ENCODE measurements at regions not wholly inside any gene's neighbourhood (a gene's known extent, or its start where the extent isn't known, plus 50 kb on each side); places are given as distances from the start of the nearest gene placed in this dataset.
A peak's percentile ranks its signal among the peaks of the same experiment; 100 is the strongest.

GRCh38 chr11:28535677-28536076, 427.5 kb downstream of the METTL15 start:
- H3K36me3 Mint-ChIP-seq (ENCODE audit: unreplicated experiment) = no peaks in the 10 kb centered on the region
- H3K4me1 Mint-ChIP-seq (ENCODE audit: low read depth, unreplicated experiment) = no peaks in the 10 kb centered on the region
- H3K9me3 Mint-ChIP-seq (ENCODE audit: unreplicated experiment) = no peaks in the 10 kb centered on the region
- no peak for DNase-seq
- no peak overlapping the region for H3K4me3 Mint-ChIP-seq (ENCODE audit: unreplicated experiment)
- no peak for TF ChIP-seq CTCF (IDR thresholded peaks at IDR 0.05; ENCODE audit: partially characterized antibody, unreplicated experiment)
- H3K27me3 Mint-ChIP-seq (ENCODE audit: unreplicated experiment) = peaks cover 3% of the 10 kb centered on the region
- no peak overlapping the region for H3K27ac Mint-ChIP-seq (ENCODE audit: unreplicated experiment)

DNA sequence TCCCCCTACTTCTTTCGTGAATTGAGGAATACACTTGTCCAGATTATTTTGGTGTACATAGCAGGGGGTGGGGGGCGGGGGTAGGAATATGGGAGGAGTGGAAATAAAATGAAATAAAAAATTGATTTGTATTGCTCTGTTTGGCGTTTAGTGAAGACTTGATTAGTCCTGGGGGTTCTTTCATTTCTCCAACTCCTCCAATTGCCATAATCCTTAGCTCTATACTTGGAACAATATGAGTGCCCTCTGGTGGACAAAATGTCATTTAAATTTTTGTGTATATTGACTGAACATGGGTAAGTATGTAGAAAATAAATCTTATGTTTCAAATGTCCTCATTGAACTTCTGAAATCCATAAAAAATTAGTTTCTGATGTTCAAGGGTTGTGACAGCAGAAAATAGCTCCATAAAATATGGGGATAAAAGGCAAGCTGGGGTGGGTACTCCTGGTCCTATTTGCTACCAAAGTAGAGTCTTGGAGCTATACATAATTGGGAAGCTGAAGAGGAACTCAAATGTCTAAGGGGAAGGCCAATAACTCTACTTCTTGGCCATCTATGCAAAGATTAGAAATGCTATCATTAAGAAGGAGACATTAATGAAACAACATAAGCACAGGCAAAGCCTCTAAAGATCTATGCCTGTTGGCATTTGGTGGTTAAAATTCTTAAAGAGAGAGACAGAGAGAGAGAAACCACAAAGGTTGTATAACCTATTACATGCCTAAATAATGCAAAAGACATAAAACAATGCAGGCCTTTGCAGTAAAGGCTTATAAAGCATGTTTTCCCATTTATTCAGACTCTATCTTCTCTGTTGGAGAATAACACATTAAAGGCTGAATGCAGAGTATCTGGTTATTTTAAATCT, 421.6 kb downstream of the METTL15 start:
- H3K27ac Mint-ChIP-seq (ENCODE audit: unreplicated experiment) = no peak overlapping the region
- H3K9me3 Mint-ChIP-seq (ENCODE audit: unreplicated experiment) = peaks cover 3% of the 10 kb centered on the region
- H3K36me3 Mint-ChIP-seq (ENCODE audit: unreplicated experiment) = peaks cover 11% of the 10 kb centered on the region
- no peak for DNase-seq
- no peak overlapping the region for H3K4me3 Mint-ChIP-seq (ENCODE audit: unreplicated experiment)
- no peaks in the 10 kb centered on the region for H3K4me1 Mint-ChIP-seq (ENCODE audit: low read depth, unreplicated experiment)
- no peaks in the 10 kb centered on the region for H3K27me3 Mint-ChIP-seq (ENCODE audit: unreplicated experiment)
- TF ChIP-seq CTCF (IDR thresholded peaks at IDR 0.05; ENCODE audit: partially characterized antibody, unreplicated experiment) = peak; percentile 80

GRCh38 chr11:28529046-28529445, 420.9 kb downstream of the METTL15 start:
- Mint-ChIP-seq H3K27ac (ENCODE audit: unreplicated experiment) (no peak overlapping the region), H3K4me3 (ENCODE audit: unreplicated experiment) (no peak overlapping the region), H3K36me3 (ENCODE audit: unreplicated experiment) (peaks cover 16% of the 10 kb centered on the region), H3K27me3 (ENCODE audit: unreplicated experiment) (no peaks in the 10 kb centered on the region), H3K4me1 (ENCODE audit: low read depth, unreplicated experiment) (no peaks in the 10 kb centered on the region), H3K9me3 (ENCODE audit: unreplicated experiment) (peaks cover 5% of the 10 kb centered on the region)
- DNase-seq = no peak
- TF ChIP-seq CTCF (IDR thresholded peaks at IDR 0.05; ENCODE audit: partially characterized antibody, unreplicated experiment) = no peak

GRCh38 chr11:28528217-28528616, 420.0 kb downstream of the METTL15 start:
- no peaks in the 10 kb centered on the region for H3K27me3 Mint-ChIP-seq (ENCODE audit: unreplicated experiment)
- H3K9me3 Mint-ChIP-seq (ENCODE audit: unreplicated experiment) = peaks cover 5% of the 10 kb centered on the region
- H3K4me1 Mint-ChIP-seq (ENCODE audit: low read depth, unreplicated experiment) = no peaks in the 10 kb centered on the region
- H3K27ac Mint-ChIP-seq (ENCODE audit: unreplicated experiment) = no peak overlapping the region
- DNase-seq = no peak
- TF ChIP-seq CTCF (IDR thresholded peaks at IDR 0.05; ENCODE audit: partially characterized antibody, unreplicated experiment) = no peak
- peaks cover 16% of the 10 kb centered on the region for H3K36me3 Mint-ChIP-seq (ENCODE audit: unreplicated experiment)
- no peak overlapping the region for H3K4me3 Mint-ChIP-seq (ENCODE audit: unreplicated experiment)

- no peak overlapping the region for H3K27ac Mint-ChIP-seq (ENCODE audit: unreplicated experiment)
- H3K4me1 Mint-ChIP-seq (ENCODE audit: low read depth, unreplicated experiment) = no peaks in the 10 kb centered on the region
- no peaks in the 10 kb centered on the region for H3K27me3 Mint-ChIP-seq (ENCODE audit: unreplicated experiment)
- no peak for TF ChIP-seq CTCF (IDR thresholded peaks at IDR 0.05; ENCODE audit: partially characterized antibody, unreplicated experiment)
- peaks cover 5% of the 10 kb centered on the region for H3K9me3 Mint-ChIP-seq (ENCODE audit: unreplicated experiment)
- no peak overlapping the region for H3K4me3 Mint-ChIP-seq (ENCODE audit: unreplicated experiment)
- H3K36me3 Mint-ChIP-seq (ENCODE audit: unreplicated experiment) = peaks cover 16% of the 10 kb centered on the region
- DNase-seq = no peak
These were observed 418.2 kb downstream of the METTL15 start for GRCh38 chr11:28526406-28526751.

All from glutamatergic neuron (in vitro differentiated cells).